Lung (tissue), 11 donors: ENCODE measurements at regions not wholly inside any gene's neighbourhood (a gene's known extent, or its start where the extent isn't known, plus 50 kb on each side); places are given as distances from the start of the nearest gene placed in this dataset.
"Not testable (repeated sequence)": the region's sequence is repeated elsewhere in the genome, so short reads cannot be mapped to it uniquely, and the experiment has no call there.

ENCODE experiments used
- ATAC-seq: fragments of 200-7000 bp; cut with Tn5 transposase; one replicate; pipeline ENCODE4 v1.9.1; 2020; ENCODE audit warnings: moderate number of reproducible peaks; ENCODE audit not compliant: insufficient read depth, low FRiP score
- DNase-seq, 3 donors: peaks; one replicate each; pipeline ENCODE4 v3.0.0-alpha.2; 2013 to 2017
- H3K27ac ChIP-seq, 2 donors: one replicate each; pipeline ENCODE4 v1.5.1; 2013; ENCODE audit warnings: mild to moderate bottlenecking in 2 of 2, moderate library complexity in 2 of 2, control low read depth in 1 of 2, inconsistent platforms in 1 of 2, low read depth in 1 of 2, low read length in 1 of 2
- H3K27me3 ChIP-seq, 3 donors: one replicate each; pipeline ENCODE4 v1.5.1; 2013; ENCODE audit warnings: low read length in 2 of 3; ENCODE audit not compliant: control insufficient read depth in 3 of 3, insufficient read depth in 3 of 3
- H3K36me3 ChIP-seq, 4 donors: one replicate each; pipeline ENCODE4 v1.5.1; 2013; ENCODE audit warnings: low read length in 4 of 4, mild to moderate bottlenecking in 1 of 4, moderate library complexity in 1 of 4; ENCODE audit not compliant: control insufficient read depth in 4 of 4, insufficient read depth in 4 of 4
- H3K4me1 ChIP-seq, 5 donors: one replicate each; pipeline ENCODE4 v1.5.1; 2013; ENCODE audit warnings: low read length in 5 of 5, mild to moderate bottlenecking in 2 of 5, moderate library complexity in 1 of 5; ENCODE audit not compliant: control insufficient read depth in 5 of 5, insufficient read depth in 5 of 5
- H3K4me3 ChIP-seq: one replicate; pipeline ENCODE4 v1.5.1; 2013; ENCODE audit warnings: mild to moderate bottlenecking, control low read depth, moderate library complexity
- H3K9ac ChIP-seq, 2 donors: one replicate each; pipeline ENCODE4 v1.5.1; 2013; ENCODE audit warnings: low read length in 2 of 2, control low read depth in 1 of 2; ENCODE audit not compliant: insufficient read depth in 1 of 2
- H3K9me3 ChIP-seq, 4 donors: one replicate each; pipeline ENCODE4 v1.5.1; 2013; ENCODE audit warnings: low read length in 3 of 4, mild to moderate bottlenecking in 1 of 4, moderate library complexity in 1 of 4; ENCODE audit not compliant: control insufficient read depth in 4 of 4, insufficient read depth in 3 of 4
- WGBS, 2 donors: extraction: QIAGEN DNeasy Blood & Tissue Kit; methylation state at CpG; one replicate each; pipeline ENCODE4 v1.1.7; 2013; 5-methylcytosine and 5-hydroxymethylcytosine counted together
- TF ChIP-seq, protein P1 (sequence below): IDR thresholded peaks from 2 replicates; pipeline ENCODE4 v1.5.1; 2012; ENCODE audit warnings: mild to moderate bottlenecking; ENCODE audit errors: control extremely low read depth, extremely low read depth
- donor health status: control.
- donor health status: control.
- donor health status: Bipolar disorder and iron deficiency.
- donor health status: healthy.
- donor health status: DM: yes; HTN: yes; CAD: no.

DNA sequence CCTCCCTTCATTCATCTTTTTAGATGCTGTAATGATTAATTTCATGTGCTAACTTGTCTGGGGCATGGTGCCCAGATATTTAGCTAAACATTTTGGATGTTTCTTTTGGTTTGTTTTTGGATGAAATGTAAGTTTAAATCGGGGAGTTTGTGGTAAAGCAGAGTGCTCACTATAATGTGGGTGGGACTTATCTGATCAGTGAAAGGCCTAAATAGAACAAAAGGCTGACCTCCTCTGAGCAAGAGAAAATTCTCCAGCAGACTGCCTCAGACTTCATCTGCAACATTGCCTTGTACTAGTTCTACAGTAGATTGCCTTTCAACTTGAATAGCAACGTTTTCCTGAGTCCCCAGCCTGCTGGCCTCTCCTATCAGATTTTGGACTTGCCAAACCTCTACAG is 183.6 kb downstream of the S1PR1 start:
- no peaks in the 10 kb centered on the region for H3K36me3 ChIP-seq
- 30 to 41% methylated on average over 2 of the region's 2 CpGs for WGBS, 2 donors
- H3K27me3 ChIP-seq = no peaks in the 10 kb centered on the region
- H3K9ac ChIP-seq = no peak overlapping the region
- TF ChIP-seq, protein P1, sequence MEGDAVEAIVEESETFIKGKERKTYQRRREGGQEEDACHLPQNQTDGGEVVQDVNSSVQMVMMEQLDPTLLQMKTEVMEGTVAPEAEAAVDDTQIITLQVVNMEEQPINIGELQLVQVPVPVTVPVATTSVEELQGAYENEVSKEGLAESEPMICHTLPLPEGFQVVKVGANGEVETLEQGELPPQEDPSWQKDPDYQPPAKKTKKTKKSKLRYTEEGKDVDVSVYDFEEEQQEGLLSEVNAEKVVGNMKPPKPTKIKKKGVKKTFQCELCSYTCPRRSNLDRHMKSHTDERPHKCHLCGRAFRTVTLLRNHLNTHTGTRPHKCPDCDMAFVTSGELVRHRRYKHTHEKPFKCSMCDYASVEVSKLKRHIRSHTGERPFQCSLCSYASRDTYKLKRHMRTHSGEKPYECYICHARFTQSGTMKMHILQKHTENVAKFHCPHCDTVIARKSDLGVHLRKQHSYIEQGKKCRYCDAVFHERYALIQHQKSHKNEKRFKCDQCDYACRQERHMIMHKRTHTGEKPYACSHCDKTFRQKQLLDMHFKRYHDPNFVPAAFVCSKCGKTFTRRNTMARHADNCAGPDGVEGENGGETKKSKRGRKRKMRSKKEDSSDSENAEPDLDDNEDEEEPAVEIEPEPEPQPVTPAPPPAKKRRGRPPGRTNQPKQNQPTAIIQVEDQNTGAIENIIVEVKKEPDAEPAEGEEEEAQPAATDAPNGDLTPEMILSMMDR = no peak
- no peak overlapping the region for H3K27ac ChIP-seq
- H3K4me1 ChIP-seq = peaks cover 0 to 10% (median 4%) of the 10 kb centered on the region in 5 donors
- peaks cover 0 to under 1% (median 0%) of the 10 kb centered on the region in 4 donors for H3K9me3 ChIP-seq
- DNase-seq (peak in 2 of 3 donors; percentile 53 to 67), ATAC-seq (no peak)
- H3K4me3 ChIP-seq = no peak overlapping the region

DNA sequence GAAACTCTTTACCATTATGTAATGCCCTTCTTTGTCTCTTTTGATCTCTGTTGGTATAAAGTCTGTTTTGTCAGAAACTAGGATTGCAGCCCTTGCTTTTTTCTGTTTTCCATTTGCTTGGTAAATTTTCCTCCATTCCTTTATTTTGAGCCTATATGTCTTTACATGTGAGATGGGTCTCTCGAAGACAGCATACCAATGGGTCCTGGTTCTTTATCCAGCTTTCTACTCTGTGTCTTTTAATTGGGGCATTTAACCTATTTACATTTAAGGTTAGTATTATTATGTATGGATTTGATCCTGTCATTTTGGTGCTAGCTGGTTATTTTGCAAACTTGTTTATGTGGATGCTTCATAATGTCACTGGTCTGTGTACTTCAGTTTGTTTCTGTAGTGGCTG is 191.3 kb downstream of the S1PR1 start:
- not testable (repeated sequence) for H3K4me3 ChIP-seq, H3K9me3 ChIP-seq, ATAC-seq, H3K4me1 ChIP-seq, H3K27ac ChIP-seq, H3K9ac ChIP-seq, H3K36me3 ChIP-seq, H3K27me3 ChIP-seq, DNase-seq
- 91 to 95% methylated on average over 1 of the region's 1 CpG for WGBS, 2 donors

DNA sequence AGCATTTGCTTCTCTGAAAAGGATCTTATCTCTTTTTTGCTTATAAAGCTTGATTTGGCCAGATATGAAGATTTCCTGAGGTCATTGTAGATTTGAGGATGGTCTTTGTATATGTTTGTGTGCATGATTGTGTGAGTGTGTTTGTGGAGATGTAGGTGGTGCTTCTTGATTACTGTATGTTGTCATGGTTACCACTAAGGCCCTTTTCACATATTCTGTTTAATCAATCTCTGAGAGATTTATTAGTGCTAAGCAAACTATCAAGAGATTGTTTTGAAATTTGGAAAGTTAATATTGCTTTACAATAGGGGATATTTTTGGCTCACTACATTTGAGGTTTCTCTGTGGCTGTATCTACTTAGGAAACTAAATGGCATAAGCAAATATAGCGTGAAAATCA is 191.7 kb downstream of the S1PR1 start:
- H3K36me3 ChIP-seq = no peaks in the 10 kb centered on the region
- H3K9me3 ChIP-seq = no peaks in the 10 kb centered on the region
- 82 to 96% methylated on average over 1 of the region's 1 CpG for WGBS, 2 donors
- no peak overlapping the region for H3K4me3 ChIP-seq
- ATAC-seq (no peak), DNase-seq (no peak)
- TF ChIP-seq, protein P1 = no peak
- H3K27me3 ChIP-seq = no peaks in the 10 kb centered on the region
- H3K4me1 ChIP-seq = no peaks in the 10 kb centered on the region
- no peak overlapping the region for H3K27ac ChIP-seq
- no peak overlapping the region for H3K9ac ChIP-seq

DNA sequence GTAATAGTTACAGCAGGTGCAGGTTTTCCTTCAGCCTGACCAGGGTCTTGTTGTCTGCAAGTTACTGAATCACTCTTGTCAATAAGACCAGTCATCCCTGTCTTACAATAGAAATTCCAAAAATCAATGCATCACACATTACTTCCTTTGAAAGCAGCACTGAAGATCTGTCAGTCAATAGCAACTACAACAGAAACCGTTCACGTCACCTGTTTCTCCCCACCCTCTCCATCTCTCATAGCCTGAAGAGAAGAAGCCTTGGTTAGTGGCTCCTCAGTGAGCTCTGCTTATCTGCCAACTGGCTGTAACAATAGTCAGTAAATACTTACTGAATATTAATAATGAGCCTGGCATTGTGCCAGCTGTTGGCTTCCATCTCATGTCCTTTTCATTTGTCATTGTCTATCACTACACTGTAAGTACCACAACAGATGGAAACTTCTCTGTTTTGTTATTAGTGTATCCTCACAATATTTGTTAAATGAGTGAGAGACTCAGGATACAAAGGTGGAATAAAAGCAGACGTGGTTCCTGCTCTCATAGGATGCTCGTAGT is 195.2 kb downstream of the S1PR1 start:
- Histone ChIP-seq H3K9ac (no peak overlapping the region), H3K36me3 (no peaks in the 10 kb centered on the region), H3K27me3 (no peaks in the 10 kb centered on the region), H3K9me3 (no peaks in the 10 kb centered on the region), H3K27ac (no peak overlapping the region), H3K4me3 (no peak overlapping the region), H3K4me1 (peaks cover 0 to 2% (median 0%) of the 10 kb centered on the region in 5 donors)
- TF ChIP-seq, protein P1 = no peak
- ATAC-seq (no peak), DNase-seq (no peak)
- WGBS, 2 donors = 73 to 82% methylated on average over 4 of the region's 4 CpGs
